K562 (cell line): ENCODE measurements at regions not wholly inside any gene's neighbourhood (a gene's known extent, or its start where the extent isn't known, plus 50 kb on each side); places are given as distances from the start of the nearest gene placed in this dataset.

Source experiments
- ATAC-seq: fragments of 200-7000 bp; cut with Tn5 transposase; 3 replicates; pipeline ENCODE4 v1.9.1; 2020; ENCODE audit warnings: moderate library complexity
- BruUV-seq: library from RNA; stranded (reverse); fragments of 400-500 nt; replicated peaks from 2 replicates; lab custom pipeline; 2021; lab: Mats Ljungman, UMichigan
- CTCF ChIA-PET: fragments of 300-600 bp; formaldehyde crosslinking; extraction: SDS; loops from one replicate; lab custom pipeline; 2021; ENCODE audit warnings: low intra/inter-chr PET ratio; lab: Yijun Ruan, JAX
- POLR2A ChIA-PET: fragments of 300-600, 350-650 bp; sonication (Branson Sonifier 250); formaldehyde crosslinking; extraction: SDS; loops from one replicate; lab custom pipeline; 2021; ENCODE audit warnings: antibody characterized with exemption, inconsistent platforms; lab: Yijun Ruan, JAX
- DNase-seq, 4 experiments: peaks; one replicate each; pipeline versions ENCODE4 v3.0.0 to v3.0.0-alpha.2; 2011 to 2018; ENCODE audit warnings: low spot score in 3 of 4, mixed read lengths in 3 of 4; ENCODE audit errors: extremely low read depth in 1 of 4
- FAIRE-seq: peaks from 2 replicates; lab custom pipeline; 2011; peaks lifted over from hg19 to GRCh38; lab: Jason Lieb, UNC
- H2AFZ ChIP-seq: 2 replicates; pipeline ENCODE4 v1.6.0; 2011; ENCODE audit warnings: low read depth, low read length, control low read depth, inconsistent platforms
- H3K27ac ChIP-seq: fragments of 200-600 bp; 3 replicates; pipeline ENCODE4 v1.8.0; 2011; ENCODE audit warnings: low read depth, mild to moderate bottlenecking, control low read depth, inconsistent platforms, low read length, moderate library complexity, mixed read lengths; ENCODE audit errors: extremely low read depth
- H3K27me3 ChIP-seq, 2 experiments: fragments of 300-600 bp in 1 of 2; 2 replicates in 1 of 2; 3 replicates in 1 of 2; pipeline versions ENCODE4 v1.6.0 to v1.8.0; 2011; ENCODE audit warnings: inconsistent platforms in 2 of 2, low read length in 2 of 2, mild to moderate bottlenecking in 1 of 2, mixed read lengths in 1 of 2, moderate library complexity in 1 of 2; ENCODE audit not compliant: control insufficient read depth in 2 of 2, insufficient read depth in 2 of 2
- H3K36me3 ChIP-seq: fragments of 300-600 bp; 3 replicates; pipeline ENCODE4 v1.8.0; 2011; ENCODE audit warnings: mild to moderate bottlenecking, low read length, inconsistent platforms; ENCODE audit not compliant: control insufficient read depth, insufficient read depth
- H3K4me1 ChIP-seq, 2 experiments: fragments of 200-600 bp in 1 of 2; replicated peaks in 1 of 2; 2 replicates in 1 of 2; 3 replicates in 1 of 2; pipeline versions ENCODE4 v1.5.1 to v1.8.0; 2011; ENCODE audit warnings: inconsistent platforms in 2 of 2, low read length in 2 of 2, mild to moderate bottlenecking in 1 of 2, mixed read lengths in 1 of 2, moderate library complexity in 1 of 2; ENCODE audit not compliant: control insufficient read depth in 2 of 2, insufficient read depth in 2 of 2
- H3K4me2 ChIP-seq: 2 replicates; pipeline ENCODE4 v1.6.1; 2011; ENCODE audit warnings: low read length, control low read depth, inconsistent platforms, mixed read lengths; ENCODE audit not compliant: insufficient read depth
- H3K4me3 ChIP-seq: fragments of 200-600 bp; sonication (generic), shearing (Covaris generic); 2 replicates; pipeline ENCODE4 v1.5.1; 2016; ENCODE audit warnings: control low read depth, inconsistent platforms
- H3K79me2 ChIP-seq: fragments of 200-600 bp; 3 replicates; pipeline ENCODE4 v1.8.0; 2011; ENCODE audit warnings: low read length, inconsistent platforms; ENCODE audit not compliant: control insufficient read depth, insufficient read depth
- H3K9ac ChIP-seq, 2 experiments: 2 replicates each; pipeline versions ENCODE4 v1.6.0 to v1.6.1; 2011; ENCODE audit warnings: low read depth in 2 of 2, low read length in 2 of 2, control low read depth in 1 of 2, inconsistent platforms in 1 of 2, mild to moderate bottlenecking in 1 of 2, mixed read lengths in 1 of 2; ENCODE audit not compliant: insufficient read depth in 1 of 2
- H3K9me1 ChIP-seq: one replicate; pipeline ENCODE4 v1.6.0; 2011; ENCODE audit warnings: inconsistent platforms, mild to moderate bottlenecking, low read length, moderate library complexity; ENCODE audit not compliant: control insufficient read depth, insufficient read depth
- H3K9me3 ChIP-seq: replicated peaks from 2 replicates; pipeline ENCODE4 v1.5.1; 2011; ENCODE audit warnings: low read depth, low read length, inconsistent platforms; ENCODE audit not compliant: control insufficient read depth, insufficient read depth
- H4K20me1 ChIP-seq: replicated peaks from 2 replicates; pipeline ENCODE4 v1.6.1; 2011; ENCODE audit warnings: low read length, inconsistent platforms, mixed read lengths; ENCODE audit not compliant: control insufficient read depth, insufficient read depth
- CREM ChIP-seq: IDR thresholded peaks from 2 replicates; pipeline ENCODE4 v1.6.1; 2014; ENCODE audit warnings: antibody characterized with exemption, low read depth
- HDAC6 ChIP-seq: IDR thresholded peaks from 2 replicates; pipeline ENCODE4 v1.6.1; 2012; ENCODE audit warnings: low read depth, mild to moderate bottlenecking, control low read depth, inconsistent platforms, low read length, moderate library complexity
- KAT8 ChIP-seq: fragments of 450-650 bp; IDR thresholded peaks from 2 replicates; pipeline ENCODE4 v1.6.1; 2016; ENCODE audit warnings: low read depth, mild to moderate bottlenecking
- KDM4B ChIP-seq, 2 experiments: fragments of 450-650 bp in 1 of 2; sonication (generic) in 1 of 2; IDR thresholded peaks; 2 replicates each; pipeline ENCODE4 v1.6.1; 2016 to 2017; ENCODE audit warnings: borderline replicate concordance in 2 of 2, antibody characterized with exemption in 1 of 2, low read depth in 1 of 2, mild to moderate bottlenecking in 1 of 2
- MCM2 ChIP-seq: fragments of 450-650 bp; IDR thresholded peaks from 2 replicates; pipeline ENCODE4 v1.6.1; 2017; ENCODE audit warnings: low read depth, mild to moderate bottlenecking
- MXI1 ChIP-seq: IDR thresholded peaks from 2 replicates; pipeline ENCODE4 v1.6.1; 2011; ENCODE audit warnings: low read depth, mild to moderate bottlenecking, improper control_type of control experiment, low read length
- SMAD2 ChIP-seq: fragments of 150-350 bp; IDR thresholded peaks from 2 replicates; pipeline ENCODE4 v1.6.1; 2014; ENCODE audit warnings: low read depth, mild to moderate bottlenecking, low read length
- SRSF9 ChIP-seq: fragments of 200-400 bp; formaldehyde crosslinking; IDR thresholded peaks from 2 replicates; pipeline ENCODE4 v1.6.1; 2017; ENCODE audit warnings: low read depth, low read length, borderline replicate concordance
- ZBED1 ChIP-seq: IDR thresholded peaks from 2 replicates; pipeline ENCODE4 v1.6.1; 2014
- ZBTB1 ChIP-seq: sonication (generic); formaldehyde crosslinking; IDR thresholded peaks from 2 replicates; pipeline ENCODE4 v1.8.1; 2023; ENCODE audit warnings: missing genetic modification reagents, low read depth, mild to moderate bottlenecking, borderline replicate concordance
- ZNF644 ChIP-seq: fragments of 200-800 bp; sonication (Bioruptor generic); IDR thresholded peaks from 2 replicates; pipeline ENCODE4 v1.6.1; 2016; ENCODE audit warnings: low read depth, missing genetic modification characterization, missing compliant biosample characterization
- WGBS: fragments of 100-300 bp; shearing (Covaris generic); methylation state at CpG from one replicate; pipeline ENCODE4 v1.1.6; 2016; ENCODE audit warnings: low coverage, mixed read lengths; ENCODE audit not compliant: insufficient coverage; ENCODE audit errors: missing lambda C conversion rate; 5-methylcytosine and 5-hydroxymethylcytosine counted together
- in situ Hi-C: fragments of 300-500 bp; cut with MboI; formaldehyde crosslinking; loops from 4 replicates; pipeline ENCODE4 v1.15.0; 2018; ENCODE audit warnings: inconsistent platforms, mixed read lengths
- intact Hi-C: fragments of 100-400 bp; cut with micrococcal nuclease; formaldehyde crosslinking; loops from 2 replicates; pipeline ENCODE4 v1.14.2; 2022
- TF ChIP-seq, protein P1 (sequence below): fragments of 250-450 bp; sonication (Bioruptor Pico); IDR thresholded peaks from 2 replicates; pipeline ENCODE4 v1.8.0; 2021; ENCODE audit warnings: moderate library complexity, mild to moderate bottlenecking, inconsistent platforms
- TF ChIP-seq, protein P2 (sequence below): conservative IDR thresholded peaks from 2 replicates; pipeline ENCODE4 v1.6.1; 2011; ENCODE audit warnings: low read depth, mild to moderate bottlenecking, low read length; ENCODE audit not compliant: control insufficient read depth

DNA sequence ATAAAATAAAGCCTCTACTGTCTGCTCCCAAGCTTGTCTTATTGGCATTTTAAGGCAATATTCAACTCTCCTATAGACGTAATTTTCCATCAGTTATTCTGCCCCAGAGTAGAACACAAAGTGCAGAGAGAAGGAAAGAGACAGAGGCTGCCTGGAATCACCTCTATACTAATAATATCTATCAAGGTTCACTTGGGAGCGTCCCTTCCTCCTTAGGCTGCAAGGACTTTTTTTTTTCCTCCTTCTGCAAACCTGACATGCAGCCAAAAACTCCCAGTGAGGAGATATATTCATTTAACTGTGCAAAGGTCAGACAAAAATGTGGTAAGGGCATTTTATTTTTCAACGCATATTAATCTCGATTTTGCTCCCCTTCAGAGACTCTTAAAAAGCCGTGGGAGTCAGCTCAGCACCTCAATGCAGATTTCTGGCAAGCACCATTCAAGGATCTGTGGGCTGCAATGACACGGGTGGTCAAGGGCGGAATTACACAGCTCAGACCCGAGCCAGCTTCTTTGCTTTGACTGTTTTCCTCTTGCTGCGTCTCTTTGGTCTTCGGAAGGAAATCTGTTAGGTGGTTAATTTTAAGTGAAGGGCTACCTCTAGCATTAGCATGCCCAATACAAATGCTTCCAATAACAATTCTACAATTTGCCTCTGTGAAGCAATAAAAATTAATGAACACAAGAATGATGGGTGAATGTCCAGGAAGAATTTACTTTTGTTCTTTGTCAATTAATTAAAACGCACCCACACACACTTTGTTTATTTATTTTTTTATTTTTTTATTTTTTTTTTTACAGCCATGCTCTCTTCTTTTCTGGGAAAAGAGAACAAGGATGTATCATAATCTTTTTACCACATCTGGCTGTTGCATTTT, 587.7 kb upstream of the GRAMD2B start:
- H3K4me2 ChIP-seq: no peak overlapping the region
- H3K27me3 ChIP-seq: no peaks in the 10 kb centered on the region
- intact Hi-C loops: no loop called here
- no peaks in the 10 kb centered on the region for H3K79me2 ChIP-seq
- H3K27ac ChIP-seq: no peak overlapping the region
- H3K9me3 ChIP-seq: no peaks in the 10 kb centered on the region
- no TSS peak for BruUV-seq
- TF ChIP-seq ZBTB1 (CRISPR knock-in tag) (no peak), MCM2 (no peak), MXI1 (no peak), ZNF644 (no peak), SMAD2 (no peak), CREM (no peak), ZBED1 (no peak), SRSF9 (no peak), KDM4B (IDR thresholded peaks at IDR 0.05; ENCODE audit: borderline replicate concordance in 2 of 2, low read depth in 1 of 2) (no peak), HDAC6 (no peak), KAT8 (no peak)
- TF ChIP-seq, protein P1, sequence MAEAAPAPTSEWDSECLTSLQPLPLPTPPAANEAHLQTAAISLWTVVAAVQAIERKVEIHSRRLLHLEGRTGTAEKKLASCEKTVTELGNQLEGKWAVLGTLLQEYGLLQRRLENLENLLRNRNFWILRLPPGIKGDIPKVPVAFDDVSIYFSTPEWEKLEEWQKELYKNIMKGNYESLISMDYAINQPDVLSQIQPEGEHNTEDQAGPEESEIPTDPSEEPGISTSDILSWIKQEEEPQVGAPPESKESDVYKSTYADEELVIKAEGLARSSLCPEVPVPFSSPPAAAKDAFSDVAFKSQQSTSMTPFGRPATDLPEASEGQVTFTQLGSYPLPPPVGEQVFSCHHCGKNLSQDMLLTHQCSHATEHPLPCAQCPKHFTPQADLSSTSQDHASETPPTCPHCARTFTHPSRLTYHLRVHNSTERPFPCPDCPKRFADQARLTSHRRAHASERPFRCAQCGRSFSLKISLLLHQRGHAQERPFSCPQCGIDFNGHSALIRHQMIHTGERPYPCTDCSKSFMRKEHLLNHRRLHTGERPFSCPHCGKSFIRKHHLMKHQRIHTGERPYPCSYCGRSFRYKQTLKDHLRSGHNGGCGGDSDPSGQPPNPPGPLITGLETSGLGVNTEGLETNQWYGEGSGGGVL (CRISPR knock-in tag): no peak
- TF ChIP-seq, protein P2, sequence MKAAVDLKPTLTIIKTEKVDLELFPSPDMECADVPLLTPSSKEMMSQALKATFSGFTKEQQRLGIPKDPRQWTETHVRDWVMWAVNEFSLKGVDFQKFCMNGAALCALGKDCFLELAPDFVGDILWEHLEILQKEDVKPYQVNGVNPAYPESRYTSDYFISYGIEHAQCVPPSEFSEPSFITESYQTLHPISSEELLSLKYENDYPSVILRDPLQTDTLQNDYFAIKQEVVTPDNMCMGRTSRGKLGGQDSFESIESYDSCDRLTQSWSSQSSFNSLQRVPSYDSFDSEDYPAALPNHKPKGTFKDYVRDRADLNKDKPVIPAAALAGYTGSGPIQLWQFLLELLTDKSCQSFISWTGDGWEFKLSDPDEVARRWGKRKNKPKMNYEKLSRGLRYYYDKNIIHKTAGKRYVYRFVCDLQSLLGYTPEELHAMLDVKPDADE: no peak
- TF ChIP-seq, all 486 proteins: peak for 0
- in situ Hi-C loops: no loop called here
- no peak for FAIRE-seq
- no peak for DNase-seq
- Histone ChIP-seq H3K36me3 (no peaks in the 10 kb centered on the region), H3K4me3 (no peak overlapping the region), H2AFZ (no peak overlapping the region), H3K9ac (no peak overlapping the region), H3K9me1 (no peaks in the 10 kb centered on the region), H4K20me1 (no peaks in the 10 kb centered on the region), H3K4me1 (no peaks in the 10 kb centered on the region)
- CTCF ChIA-PET: no interaction called here
- POLR2A ChIA-PET: no interaction called here
- 3% methylated on average over 11 of the region's 11 CpGs for WGBS
- no peak for ATAC-seq
